ENCODE measurements at regions not wholly inside any gene's neighbourhood (a gene's known extent, or its start where the extent isn't known, plus 50 kb on each side); places are given as distances from the start of the nearest gene placed in this dataset.

DNA sequence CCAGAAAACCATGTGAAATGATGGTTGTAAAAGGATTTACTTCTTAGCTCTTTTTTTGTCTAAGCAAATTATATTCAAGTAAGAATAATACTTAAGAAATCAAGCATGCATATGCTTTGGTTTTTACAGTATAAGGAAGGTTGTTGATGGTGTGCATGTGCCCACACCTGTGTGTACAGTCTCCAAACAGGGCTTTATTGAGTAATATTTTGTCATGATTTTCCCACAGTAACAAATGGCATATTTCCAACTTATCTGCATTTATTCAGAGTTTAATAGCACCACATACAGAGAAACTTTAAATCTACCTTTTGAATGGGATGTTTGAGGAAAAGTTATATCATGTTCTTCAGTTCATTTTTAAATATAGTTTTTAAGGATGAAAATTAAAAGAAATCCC lies 76.5 kb upstream of the DSG1 start:
- no peak overlapping the region for H2BK120ac ChIP-seq (replicated peaks; ENCODE audit: low read depth, low read length)
- CTCF ChIA-PET (ENCODE audit: partially characterized antibody) = interaction anchor here (0.7 to 2.9 kb wide), 32 partner anchors 8 to 183 kb away, joined by 3 to 15 read pairs (median 4); no protein-coding TSS in a partner anchor
- H3K27ac ChIP-seq (ENCODE audit: low read depth, low read length) = no peak overlapping the region
- POLR2A ChIA-PET (ENCODE audit: partially characterized antibody) = no interaction called here
- H3K4me3 ChIP-seq (ENCODE audit: extremely low read depth in 1 of 4, insufficient read depth in 2 of 4, low read depth in 3 of 4, low read length in 4 of 4) = no peak overlapping the region
- H3K4me2 ChIP-seq (ENCODE audit: insufficient read depth in 1 of 2, low read depth in 2 of 2, low read length in 2 of 2) = no peak overlapping the region
- H2BK5ac ChIP-seq (ENCODE audit: low read depth, low read length) = no peak overlapping the region
- H3K36me3 ChIP-seq (ENCODE audit: control insufficient read depth in 2 of 4, insufficient read depth in 4 of 4, low read length in 3 of 4) = no peaks in the 10 kb centered on the region
- H3K23me2 ChIP-seq (ENCODE audit: low read depth, low read length) = no peaks in the 10 kb centered on the region
- no peak for FAIRE-seq
- DNase-seq (ENCODE audit: low read depth in 1 of 2, low spot score in 2 of 2) = no peak
- no peak overlapping the region for H3K14ac ChIP-seq (ENCODE audit: insufficient read length)
- no peak overlapping the region for H2AK5ac ChIP-seq (ENCODE audit: low read depth, low read length)
- no peaks in the 10 kb centered on the region for H3K27me3 ChIP-seq (replicated peaks in 1 of 4; ENCODE audit: control insufficient read depth in 3 of 4, extremely low read depth in 1 of 4, insufficient read depth in 3 of 4, low read length in 3 of 4)
- no peak overlapping the region for H3K18ac ChIP-seq (ENCODE audit: extremely low read depth, low read length)
- no peak overlapping the region for H4K5ac ChIP-seq (ENCODE audit: insufficient read length, low read depth, low read length)
- no peak overlapping the region for H2BK20ac ChIP-seq (ENCODE audit: low read length)
- no peak overlapping the region for H2BK15ac ChIP-seq (ENCODE audit: low read length)
- H4K8ac ChIP-seq (ENCODE audit: extremely low read depth, insufficient read depth, low read length) = no peak overlapping the region
- H2BK12ac ChIP-seq (ENCODE audit: low read depth, low read length) = no peak overlapping the region
- peaks cover 0 to 18% (median 8%) of the 10 kb centered on the region in 4 experiments; a peak in 4 of 7 replicates for H3K4me1 ChIP-seq (replicated peaks in 1 of 4; ENCODE audit: control insufficient read depth in 3 of 4, insufficient read depth in 4 of 4, low read length in 3 of 4)
- no peaks in the 10 kb centered on the region for H4K20me1 ChIP-seq (replicated peaks in 1 of 2; ENCODE audit: control insufficient read depth in 1 of 2, insufficient read depth in 2 of 2, low read length in 2 of 2)
- H3K9me3 ChIP-seq (ENCODE audit: insufficient read depth in 2 of 2, low read depth in 1 of 2, low read length in 1 of 2) = no peaks in the 10 kb centered on the region
- no peak overlapping the region for H3K23ac ChIP-seq (ENCODE audit: insufficient read length)
- H3K4ac ChIP-seq (replicated peaks; ENCODE audit: insufficient read length, low read depth, low read length) = no peak overlapping the region
- H3K79me1 ChIP-seq (ENCODE audit: low read depth, low read length) = no peaks in the 10 kb centered on the region
- H3K9ac ChIP-seq (replicated peaks in 1 of 4; ENCODE audit: extremely low read depth in 1 of 4, low read depth in 3 of 4, low read length in 3 of 4) = no peak overlapping the region
- no peak overlapping the region for H2AFZ ChIP-seq (ENCODE audit: low read length)
- no peaks in the 10 kb centered on the region for H3K79me2 ChIP-seq (ENCODE audit: control insufficient read depth in 1 of 2, insufficient read depth in 2 of 2, low read length in 2 of 2)
- H3K56ac ChIP-seq (replicated peaks; ENCODE audit: insufficient read length, low read depth, low read length) = no peak overlapping the region
- H4K91ac ChIP-seq (replicated peaks; ENCODE audit: insufficient read length, low read length) = no peak overlapping the region
- no peak for TF ChIP-seq HDAC6 (IDR thresholded peaks at IDR 0.05; ENCODE audit: low read depth, low read length)
- TF ChIP-seq EP300 (IDR thresholded peaks at IDR 0.05; ENCODE audit: borderline replicate concordance in 1 of 2, low read depth in 2 of 2, low read length in 2 of 2) = no peak
- no peak for TF ChIP-seq CHD2 (IDR thresholded peaks at IDR 0.05; ENCODE audit: low read length)
- TF ChIP-seq EGR1 (IDR thresholded peaks at IDR 0.05; ENCODE audit: borderline replicate concordance, low read depth, low read length) = no peak
- no peak for TF ChIP-seq JUN (IDR thresholded peaks at IDR 0.05; ENCODE audit: low read depth, low read length)
- TF ChIP-seq TEAD4 (IDR thresholded peaks at IDR 0.05; ENCODE audit: low read depth, low read length) = no peak
- TF ChIP-seq KDM1A (IDR thresholded peaks at IDR 0.05; ENCODE audit: borderline replicate concordance, low read length) = no peak
- no peak for TF ChIP-seq RXRA (IDR thresholded peaks at IDR 0.05; ENCODE audit: insufficient read depth, low read depth, low read length)
- TF ChIP-seq, protein P1, sequence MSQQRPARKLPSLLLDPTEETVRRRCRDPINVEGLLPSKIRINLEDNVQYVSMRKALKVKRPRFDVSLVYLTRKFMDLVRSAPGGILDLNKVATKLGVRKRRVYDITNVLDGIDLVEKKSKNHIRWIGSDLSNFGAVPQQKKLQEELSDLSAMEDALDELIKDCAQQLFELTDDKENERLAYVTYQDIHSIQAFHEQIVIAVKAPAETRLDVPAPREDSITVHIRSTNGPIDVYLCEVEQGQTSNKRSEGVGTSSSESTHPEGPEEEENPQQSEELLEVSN (IDR thresholded peaks at IDR 0.05) = no peak
- TF ChIP-seq, protein P2, sequence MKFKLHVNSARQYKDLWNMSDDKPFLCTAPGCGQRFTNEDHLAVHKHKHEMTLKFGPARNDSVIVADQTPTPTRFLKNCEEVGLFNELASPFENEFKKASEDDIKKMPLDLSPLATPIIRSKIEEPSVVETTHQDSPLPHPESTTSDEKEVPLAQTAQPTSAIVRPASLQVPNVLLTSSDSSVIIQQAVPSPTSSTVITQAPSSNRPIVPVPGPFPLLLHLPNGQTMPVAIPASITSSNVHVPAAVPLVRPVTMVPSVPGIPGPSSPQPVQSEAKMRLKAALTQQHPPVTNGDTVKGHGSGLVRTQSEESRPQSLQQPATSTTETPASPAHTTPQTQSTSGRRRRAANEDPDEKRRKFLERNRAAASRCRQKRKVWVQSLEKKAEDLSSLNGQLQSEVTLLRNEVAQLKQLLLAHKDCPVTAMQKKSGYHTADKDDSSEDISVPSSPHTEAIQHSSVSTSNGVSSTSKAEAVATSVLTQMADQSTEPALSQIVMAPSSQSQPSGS (IDR thresholded peaks at IDR 0.05; ENCODE audit: low read length) = no peak
- TF ChIP-seq GABPA (IDR thresholded peaks at IDR 0.05; ENCODE audit: borderline replicate concordance, insufficient read depth, low read length) = no peak
- no peak for TF ChIP-seq SP1 (IDR thresholded peaks at IDR 0.05; ENCODE audit: low read depth, low read length)

Measured in H1 (cell line).